Stimulated activated CD8-positive, alpha-beta memory T cell treated with anti-CD3 and anti-CD28 coated beads, Interleukin-4, amount 100 ng/mL, for 48 hours (primary cell): ENCODE measurements at regions not wholly inside any gene's neighbourhood (a gene's known extent, or its start where the extent isn't known, plus 50 kb on each side); places are given as distances from the start of the nearest gene placed in this dataset.

Source experiments
- DNase-seq: peaks from one replicate; pipeline ENCODE4 v3.0.0-alpha.2; 2020

DNA sequence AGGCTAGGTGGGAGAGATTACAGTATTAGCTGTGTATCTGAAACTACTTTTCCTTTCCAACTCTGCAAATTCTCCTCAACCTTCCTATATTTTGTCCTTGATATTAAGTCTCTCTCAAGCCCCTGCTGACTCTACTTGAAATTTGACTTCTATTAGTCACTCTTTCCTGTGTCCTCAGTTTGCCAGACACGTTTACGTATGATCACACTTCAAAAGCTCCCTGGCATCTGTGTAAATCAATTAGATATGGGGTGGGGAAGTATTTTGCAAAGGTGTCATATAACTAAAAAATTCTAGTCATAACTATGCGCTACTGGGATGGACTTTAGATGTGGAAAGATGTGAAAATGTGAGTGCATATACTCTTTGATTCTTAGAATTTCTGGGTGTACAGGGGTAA is 67.4 kb upstream of the ARHGAP24 start:
- DNase-seq = no peak

DNA sequence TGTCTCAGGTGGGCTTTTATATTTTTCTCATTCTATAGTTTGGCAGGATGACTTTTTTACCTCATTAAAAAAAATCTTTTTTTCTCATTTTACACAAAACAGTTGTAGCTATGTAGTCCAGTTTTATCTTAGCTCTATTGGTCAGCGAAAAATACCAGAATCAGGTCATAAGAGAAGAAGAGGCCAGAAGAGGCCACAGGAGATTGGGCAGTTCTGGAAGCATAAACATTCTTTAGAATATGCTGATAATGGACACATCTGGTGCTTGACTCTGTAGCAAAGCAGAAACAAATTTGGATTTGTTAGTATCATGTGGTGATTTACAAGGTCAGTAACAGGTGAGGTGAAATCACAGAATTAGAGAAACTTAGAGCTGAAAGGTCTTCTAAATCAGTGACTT is 66.6 kb upstream of the ARHGAP24 start:
- DNase-seq = no peak

DNA sequence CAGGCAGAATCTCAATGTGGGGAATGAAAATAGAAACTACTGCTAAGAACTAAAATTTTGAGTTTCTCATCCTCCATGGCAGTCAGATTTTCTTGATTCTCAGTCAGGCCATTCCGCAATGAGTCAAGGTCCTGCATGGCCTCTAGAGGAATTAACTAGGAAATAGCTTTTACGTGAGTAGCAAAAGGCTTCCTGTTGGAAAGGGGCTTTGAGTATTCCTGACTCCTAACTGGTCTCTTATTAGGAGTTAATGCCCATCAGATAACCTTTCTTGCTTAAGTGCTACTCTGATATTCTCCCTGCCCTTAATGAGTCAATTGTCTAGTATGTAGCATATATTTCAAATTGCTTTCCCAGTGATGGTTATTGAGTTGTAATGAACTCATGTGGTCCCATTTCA is 65.7 kb upstream of the ARHGAP24 start:
- DNase-seq = no peak

DNA sequence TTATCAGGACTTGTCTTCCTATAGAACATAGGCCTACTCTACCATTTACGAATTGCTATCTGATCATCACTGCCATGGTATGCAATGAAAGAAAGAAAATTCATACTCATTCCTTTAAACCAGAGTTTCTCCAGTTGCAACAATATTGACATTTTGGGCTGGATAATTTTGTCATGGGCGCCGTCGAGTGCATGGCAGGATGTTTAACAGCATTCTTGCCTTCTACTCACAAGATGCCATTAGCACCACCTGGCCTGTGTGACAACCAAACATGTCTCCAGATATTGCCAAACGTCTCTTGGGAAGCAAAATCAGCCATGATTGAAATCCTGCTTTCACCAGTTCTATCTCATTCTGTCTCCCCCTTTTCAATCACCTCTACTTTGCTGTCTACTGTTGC is 63.6 kb upstream of the ARHGAP24 start:
- DNase-seq = no peak

DNA sequence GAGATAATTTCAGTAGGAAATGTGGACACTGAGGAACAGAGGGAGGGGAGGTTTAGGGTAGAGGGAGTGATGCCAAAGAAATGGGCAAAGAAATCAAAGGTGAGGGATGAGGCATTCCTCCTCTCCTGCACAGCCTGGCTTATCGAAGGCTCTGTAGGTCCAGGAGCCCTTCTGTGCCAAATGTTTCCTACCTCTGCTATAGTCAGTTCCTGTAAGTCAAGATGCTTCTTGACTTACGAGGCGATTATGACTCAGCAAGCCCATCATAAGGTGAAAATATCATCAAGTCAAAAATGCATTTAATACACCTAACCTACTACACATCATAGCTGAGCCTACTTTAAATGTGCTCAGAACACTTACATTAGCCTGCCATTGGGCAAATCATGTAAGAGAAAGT is 60.0 kb upstream of the ARHGAP24 start:
- no peak for DNase-seq

DNA sequence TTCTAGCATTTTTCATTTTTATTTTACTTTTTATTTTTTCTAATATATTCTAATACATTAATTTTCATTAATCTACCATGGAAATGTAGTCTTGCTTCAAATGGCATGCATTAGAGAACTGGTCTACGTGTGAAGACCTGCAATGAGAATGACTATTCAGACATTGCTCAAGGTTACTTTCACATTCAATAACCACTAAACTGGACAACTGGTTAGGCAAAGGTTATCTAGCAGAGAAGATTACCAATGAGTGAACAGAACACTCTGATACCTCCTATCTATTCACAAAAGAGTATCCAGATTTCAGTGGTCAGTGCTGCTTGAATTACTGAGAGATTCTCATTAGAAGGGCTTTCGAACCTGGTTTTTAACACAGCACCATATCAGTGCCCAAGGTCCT is 58.9 kb upstream of the ARHGAP24 start:
- no peak for DNase-seq

DNA sequence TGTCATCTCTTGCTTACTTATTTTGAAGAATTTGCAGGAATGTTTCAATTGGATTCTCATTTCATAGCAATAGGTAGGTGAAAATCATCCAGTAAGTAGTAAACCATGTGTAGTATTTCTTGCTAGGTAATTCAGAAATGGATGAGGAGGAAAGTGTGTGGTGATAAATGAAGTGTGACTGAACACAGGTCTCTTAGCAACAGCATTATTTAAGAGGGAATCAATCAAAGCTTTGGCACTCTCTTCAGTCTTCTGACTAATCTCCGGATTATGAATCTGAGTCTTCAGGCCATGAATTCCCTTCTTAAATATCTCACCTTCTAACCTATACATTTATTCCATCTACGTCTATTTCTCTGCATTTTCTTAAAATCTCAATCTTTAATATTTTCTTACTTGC is 55.8 kb upstream of the ARHGAP24 start:
- no peak for DNase-seq

DNA sequence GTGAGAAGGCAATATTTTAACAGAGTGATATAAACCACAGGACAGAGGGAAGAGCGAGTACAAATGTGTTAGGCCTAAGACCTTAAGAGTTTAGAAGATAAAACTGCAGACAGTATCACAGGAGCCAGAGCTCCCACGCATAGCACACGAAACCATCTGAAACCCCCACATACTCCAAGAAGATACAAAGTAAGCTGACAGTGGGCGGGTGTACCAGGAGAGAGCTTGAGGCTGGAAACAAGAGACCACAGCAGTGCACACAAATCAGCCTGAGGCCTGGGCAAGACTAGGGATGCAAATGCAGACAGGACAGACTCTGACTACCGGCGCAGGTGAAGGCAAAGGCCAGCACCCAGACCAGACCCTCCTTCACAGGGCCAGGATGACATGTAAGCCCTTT is 54.1 kb upstream of the ARHGAP24 start:
- DNase-seq = no peak

DNA sequence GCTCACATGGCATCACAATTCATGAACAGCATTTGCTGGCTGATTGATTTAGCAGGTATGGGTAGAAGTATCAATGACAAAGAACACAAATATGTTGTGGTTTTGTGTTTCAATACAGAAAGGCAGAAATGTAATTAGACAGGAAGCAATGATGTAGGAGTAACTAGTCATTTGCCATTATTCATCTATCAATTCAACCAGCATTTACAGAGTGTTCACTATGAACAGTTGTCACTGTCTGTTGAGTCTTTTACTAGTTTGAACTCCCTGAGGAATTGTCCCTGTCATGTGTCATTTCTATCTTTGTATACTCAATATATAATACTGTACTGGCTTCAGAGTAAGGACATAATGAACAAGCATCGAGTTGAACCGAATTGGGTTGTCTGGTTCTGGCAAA is 51.5 kb upstream of the ARHGAP24 start:
- no peak for DNase-seq
